Immature natural killer cell (primary cell): ENCODE measurements at regions not wholly inside any gene's neighbourhood (a gene's known extent, or its start where the extent isn't known, plus 50 kb on each side); places are given as distances from the start of the nearest gene placed in this dataset.
"Not testable (repeated sequence)": the region's sequence is repeated elsewhere in the genome, so short reads cannot be mapped to it uniquely, and the experiment has no call there.

Experiments used
- DNase-seq, 3 donors: peaks; one replicate each; pipeline ENCODE4 v3.0.0; 2022; ENCODE audit warnings: mixed read lengths in 1 of 3
- H3K27ac Mint-ChIP-seq, 6 donors: one replicate each; pipeline ENCODE4 v1.8.0; 2020; ENCODE audit warnings: mixed read lengths in 6 of 6, mild to moderate bottlenecking in 5 of 6, inconsistent platforms in 4 of 6, moderate library complexity in 3 of 6
- H3K27me3 Mint-ChIP-seq, 3 donors: one replicate each; pipeline ENCODE4 v1.8.0; 2020 to 2021; ENCODE audit warnings: low read depth in 3 of 3, mild to moderate bottlenecking in 3 of 3, mixed read lengths in 3 of 3, moderate library complexity in 3 of 3, inconsistent platforms in 1 of 3
- H3K36me3 Mint-ChIP-seq, 3 donors: one replicate each; pipeline ENCODE4 v1.8.0; 2020; ENCODE audit warnings: mixed read lengths in 3 of 3, inconsistent platforms in 2 of 3, mild to moderate bottlenecking in 2 of 3
- H3K4me1 Mint-ChIP-seq, 2 donors: one replicate each; pipeline ENCODE4 v1.8.0; 2020; ENCODE audit warnings: inconsistent platforms in 2 of 2, mild to moderate bottlenecking in 2 of 2, mixed read lengths in 2 of 2, moderate library complexity in 1 of 2
- H3K4me3 Mint-ChIP-seq, 5 donors: one replicate each; pipeline ENCODE4 v1.8.0; 2020; ENCODE audit warnings: mild to moderate bottlenecking in 5 of 5, mixed read lengths in 5 of 5, inconsistent platforms in 3 of 5, moderate library complexity in 3 of 5
- H3K9me3 Mint-ChIP-seq, 6 donors: one replicate each; pipeline ENCODE4 v1.8.0; 2020; ENCODE audit warnings: mild to moderate bottlenecking in 6 of 6, mixed read lengths in 6 of 6, inconsistent platforms in 4 of 6, moderate library complexity in 3 of 6

GRCh38 chr21:35274090-35274489, 225.0 kb upstream of the RUNX1 start:
- no peak overlapping the region for H3K27ac Mint-ChIP-seq
- no peaks in the 10 kb centered on the region for H3K9me3 Mint-ChIP-seq
- H3K4me3 Mint-ChIP-seq: no peak overlapping the region
- no peaks in the 10 kb centered on the region for H3K36me3 Mint-ChIP-seq
- no peak for DNase-seq
- peaks cover 0 to 4% (median 0%) of the 10 kb centered on the region in 3 donors for H3K27me3 Mint-ChIP-seq
- H3K4me1 Mint-ChIP-seq: peaks cover 10 to 25% of the 10 kb centered on the region in 2 donors

GRCh38 chr21:35273333-35273732, 224.2 kb upstream of the RUNX1 start:
- Mint-ChIP-seq H3K27me3 (peaks cover 0 to 4% (median 0%) of the 10 kb centered on the region in 3 donors), H3K27ac (no peak overlapping the region), H3K36me3 (no peaks in the 10 kb centered on the region), H3K4me3 (no peak overlapping the region), H3K4me1 (peaks cover 10 to 23% of the 10 kb centered on the region in 2 donors), H3K9me3 (no peaks in the 10 kb centered on the region)
- no peak for DNase-seq

GRCh38 chr21:35271344-35272118, 222.4 kb upstream of the RUNX1 start:
- not testable (repeated sequence) for H3K27me3 Mint-ChIP-seq, DNase-seq

GRCh38 chr21:35268817-35269216, 219.7 kb upstream of the RUNX1 start:
- DNase-seq: no peak
- H3K36me3 Mint-ChIP-seq: peaks cover 0 to 6% (median 0%) of the 10 kb centered on the region in 3 donors
- no peak overlapping the region for H3K27ac Mint-ChIP-seq
- H3K4me3 Mint-ChIP-seq: no peak overlapping the region
- H3K9me3 Mint-ChIP-seq: no peaks in the 10 kb centered on the region
- peaks cover 0 to 9% of the 10 kb centered on the region in 2 donors for H3K4me1 Mint-ChIP-seq
- peaks cover 2 to 4% (median 2%) of the 10 kb centered on the region in 3 donors for H3K27me3 Mint-ChIP-seq

More at GRCh38 chr21:35271344-35272118, 222.4 kb upstream of the RUNX1 start:
- not testable (repeated sequence) for H3K4me3 Mint-ChIP-seq, H3K4me1 Mint-ChIP-seq, H3K27ac Mint-ChIP-seq, H3K9me3 Mint-ChIP-seq, H3K36me3 Mint-ChIP-seq

GRCh38 chr21:35268261-35268660, 219.2 kb upstream of the RUNX1 start:
- Mint-ChIP-seq H3K27me3 (peaks cover 2 to 4% (median 2%) of the 10 kb centered on the region in 3 donors), H3K27ac (no peak overlapping the region), H3K36me3 (peaks cover 0 to 6% (median 0%) of the 10 kb centered on the region in 3 donors), H3K9me3 (no peaks in the 10 kb centered on the region), H3K4me3 (no peak overlapping the region), H3K4me1 (peaks cover 0 to 6% of the 10 kb centered on the region in 2 donors)
- DNase-seq: no peak

GRCh38 chr21:35266546-35266945, 217.4 kb upstream of the RUNX1 start:
- DNase-seq: no peak
- peaks cover 0 to 6% (median 0%) of the 10 kb centered on the region in 3 donors for H3K36me3 Mint-ChIP-seq
- no peaks in the 10 kb centered on the region for H3K4me1 Mint-ChIP-seq
- H3K27ac Mint-ChIP-seq: no peak overlapping the region
- H3K4me3 Mint-ChIP-seq: no peak overlapping the region
- H3K27me3 Mint-ChIP-seq: peaks cover 2 to 4% (median 2%) of the 10 kb centered on the region in 3 donors
- H3K9me3 Mint-ChIP-seq: no peaks in the 10 kb centered on the region

GRCh38 chr21:35265170-35265877, 216.2 kb upstream of the RUNX1 start:
- Mint-ChIP-seq H3K27ac (no peak overlapping the region), H3K9me3 (no peaks in the 10 kb centered on the region), H3K4me1 (no peaks in the 10 kb centered on the region), H3K36me3 (peaks cover 0 to 6% (median 0%) of the 10 kb centered on the region in 3 donors), H3K4me3 (no peak overlapping the region), H3K27me3 (peaks cover 2 to 4% (median 2%) of the 10 kb centered on the region in 3 donors)
- no peak for DNase-seq

GRCh38 chr21:35259457-35259856, 210.4 kb upstream of the RUNX1 start:
- no peak for DNase-seq
- H3K9me3 Mint-ChIP-seq: no peaks in the 10 kb centered on the region
- H3K4me3 Mint-ChIP-seq: no peak overlapping the region
- no peaks in the 10 kb centered on the region for H3K36me3 Mint-ChIP-seq
- H3K27me3 Mint-ChIP-seq: peaks cover 1 to 4% (median 2%) of the 10 kb centered on the region in 3 donors
- no peak overlapping the region for H3K27ac Mint-ChIP-seq
- H3K4me1 Mint-ChIP-seq: no peaks in the 10 kb centered on the region

GRCh38 chr21:35258521-35258920, 209.4 kb upstream of the RUNX1 start:
- Mint-ChIP-seq H3K36me3 (no peaks in the 10 kb centered on the region), H3K9me3 (no peaks in the 10 kb centered on the region), H3K27ac (no peak overlapping the region), H3K4me3 (no peak overlapping the region), H3K4me1 (no peaks in the 10 kb centered on the region), H3K27me3 (peaks cover 1 to 4% (median 2%) of the 10 kb centered on the region in 3 donors)
- no peak for DNase-seq

GRCh38 chr21:35257413-35257812, 208.3 kb upstream of the RUNX1 start:
- Mint-ChIP-seq H3K27me3 (peaks cover 1 to 4% (median 2%) of the 10 kb centered on the region in 3 donors), H3K9me3 (no peaks in the 10 kb centered on the region), H3K27ac (no peak overlapping the region), H3K4me1 (no peaks in the 10 kb centered on the region), H3K4me3 (no peak overlapping the region), H3K36me3 (no peaks in the 10 kb centered on the region)
- no peak for DNase-seq

- Mint-ChIP-seq H3K27ac (peak overlapping the region in 2 of 6 donors; percentile 8 to 12), H3K27me3 (peaks cover 1 to 4% (median 2%) of the 10 kb centered on the region in 3 donors), H3K9me3 (no peaks in the 10 kb centered on the region), H3K36me3 (peaks cover 0 to under 1% (median 0%) of the 10 kb centered on the region in 3 donors), H3K4me1 (no peaks in the 10 kb centered on the region), H3K4me3 (peak overlapping the region in 1 of 5 donors; percentile 70)
- no peak for DNase-seq
Measured at GRCh38 chr21:35256468-35256988, 207.4 kb upstream of the RUNX1 start.

- H3K4me1 Mint-ChIP-seq: no peaks in the 10 kb centered on the region
- peaks cover 1 to 5% (median 4%) of the 10 kb centered on the region in 3 donors for H3K27me3 Mint-ChIP-seq
- no peak overlapping the region for H3K4me3 Mint-ChIP-seq
- H3K36me3 Mint-ChIP-seq: peaks cover 0 to 6% (median 3%) of the 10 kb centered on the region in 3 donors
- H3K9me3 Mint-ChIP-seq: no peaks in the 10 kb centered on the region
- H3K27ac Mint-ChIP-seq: no peak overlapping the region
- no peak for DNase-seq
Measured at GRCh38 chr21:35254765-35255138, 205.7 kb upstream of the RUNX1 start.

GRCh38 chr21:35254006-35254764, 205.1 kb upstream of the RUNX1 start:
- no peaks in the 10 kb centered on the region for H3K9me3 Mint-ChIP-seq

More at GRCh38 chr21:35254006-35254764, 205.1 kb upstream of the RUNX1 start:
- Mint-ChIP-seq H3K36me3 (peaks cover 0 to 6% (median 3%) of the 10 kb centered on the region in 3 donors), H3K4me3 (no peak overlapping the region), H3K4me1 (no peaks in the 10 kb centered on the region), H3K27ac (no peak overlapping the region), H3K27me3 (peaks cover 1 to 5% (median 4%) of the 10 kb centered on the region in 3 donors)
- DNase-seq: no peak
